H9 (cell line): ENCODE measurements at regions not wholly inside any gene's neighbourhood (a gene's known extent, or its start where the extent isn't known, plus 50 kb on each side); places are given as distances from the start of the nearest gene placed in this dataset.

ENCODE experiments used
- DNase-seq: peaks from one replicate; pipeline ENCODE4 v3.0.0-alpha.2; 2017
- H2AFZ ChIP-seq: one replicate; pipeline ENCODE4 v1.6.1; 2013; ENCODE audit warnings: mild to moderate bottlenecking, low read length, control low read depth, moderate library complexity
- H2AK5ac ChIP-seq: 2 replicates; pipeline ENCODE4 v1.6.1; 2013; ENCODE audit warnings: low read length, control low read depth, mixed read lengths; ENCODE audit not compliant: insufficient read length
- H2BK120ac ChIP-seq: one replicate; pipeline ENCODE4 v1.6.1; 2013; ENCODE audit warnings: low read depth, mild to moderate bottlenecking, low read length, control low read depth, inconsistent platforms; ENCODE audit not compliant: poor library complexity, severe bottlenecking
- H2BK12ac ChIP-seq: 2 replicates; pipeline ENCODE4 v1.6.1; 2013; ENCODE audit warnings: low read length, control low read depth, mixed read lengths, low read depth; ENCODE audit not compliant: insufficient read length
- H2BK15ac ChIP-seq: 2 replicates; pipeline ENCODE4 v1.6.1; 2013; ENCODE audit warnings: low read depth, low read length, control low read depth
- H2BK20ac ChIP-seq: one replicate; pipeline ENCODE4 v1.6.1; 2013; ENCODE audit warnings: low read depth, mild to moderate bottlenecking, low read length, control low read depth, inconsistent platforms; ENCODE audit not compliant: poor library complexity, severe bottlenecking
- H2BK5ac ChIP-seq: 2 replicates; pipeline ENCODE4 v1.6.1; 2013; ENCODE audit warnings: low read length, control low read depth, mixed read lengths; ENCODE audit not compliant: insufficient read length
- H3K14ac ChIP-seq: 2 replicates; pipeline ENCODE4 v1.6.1; 2013; ENCODE audit warnings: low read length, control low read depth; ENCODE audit not compliant: insufficient read depth
- H3K18ac ChIP-seq: 2 replicates; pipeline ENCODE4 v1.6.1; 2013; ENCODE audit warnings: low read depth, mild to moderate bottlenecking, mixed read lengths, low read length, control low read depth; ENCODE audit not compliant: insufficient read length
- H3K23ac ChIP-seq: 2 replicates; pipeline ENCODE4 v1.6.1; 2013; ENCODE audit warnings: low read length, control low read depth, mixed read lengths, low read depth; ENCODE audit not compliant: insufficient read length
- H3K23me2 ChIP-seq: 2 replicates; pipeline ENCODE4 v1.6.1; 2013; ENCODE audit warnings: low read depth, mild to moderate bottlenecking, mixed read lengths, low read length, control low read depth; ENCODE audit not compliant: insufficient read length, poor library complexity, severe bottlenecking
- H3K27ac ChIP-seq: 2 replicates; pipeline ENCODE4 v1.5.1; 2013; ENCODE audit warnings: low read length, control low read depth, mixed read lengths, low read depth; ENCODE audit not compliant: insufficient read length
- H3K27me3 ChIP-seq: 2 replicates; pipeline ENCODE4 v1.6.1; 2013; ENCODE audit warnings: low read length, control low read depth, inconsistent platforms; ENCODE audit not compliant: insufficient read depth
- H3K4ac ChIP-seq: 2 replicates; pipeline ENCODE4 v1.6.1; 2013; ENCODE audit warnings: low read depth, mild to moderate bottlenecking, control low read depth, inconsistent platforms, low read length, moderate library complexity
- H3K4me1 ChIP-seq: 2 replicates; pipeline ENCODE4 v1.6.1; 2013; ENCODE audit warnings: low read length, control low read depth, inconsistent platforms; ENCODE audit not compliant: insufficient read depth
- H3K4me2 ChIP-seq: 2 replicates; pipeline ENCODE4 v1.6.1; 2013; ENCODE audit warnings: low read length, control low read depth, mixed read lengths; ENCODE audit not compliant: insufficient read length, insufficient read depth
- H3K56ac ChIP-seq: 2 replicates; pipeline ENCODE4 v1.6.1; 2013; ENCODE audit warnings: low read depth, mild to moderate bottlenecking, mixed read lengths, low read length, control low read depth; ENCODE audit not compliant: insufficient read length
- H3K79me1 ChIP-seq: 2 replicates; pipeline ENCODE4 v1.6.1; 2013; ENCODE audit warnings: low read depth, mild to moderate bottlenecking, moderate library complexity, low read length, control low read depth, inconsistent platforms; ENCODE audit not compliant: insufficient read depth, poor library complexity, severe bottlenecking
- H3K79me2 ChIP-seq: 2 replicates; pipeline ENCODE4 v1.6.1; 2013; ENCODE audit warnings: low read length, control low read depth, inconsistent platforms; ENCODE audit not compliant: insufficient read depth
- H3K9ac ChIP-seq: 2 replicates; pipeline ENCODE4 v1.6.1; 2013; ENCODE audit warnings: low read length, control low read depth, mixed read lengths; ENCODE audit not compliant: insufficient read length; ENCODE audit errors: extremely low read depth
- H3K9me3 ChIP-seq: one replicate; pipeline ENCODE4 v1.6.1; 2013; ENCODE audit warnings: low read depth, low read length, inconsistent platforms; ENCODE audit not compliant: control insufficient read depth
- H3T11ph ChIP-seq: one replicate; pipeline ENCODE4 v1.6.1; 2013; ENCODE audit warnings: mild to moderate bottlenecking, low read length, control low read depth, inconsistent platforms
- H4K20me1 ChIP-seq: one replicate; pipeline ENCODE4 v1.6.1; 2013; ENCODE audit not compliant: control insufficient read depth, insufficient read length, insufficient read depth
- H4K5ac ChIP-seq: 2 replicates; pipeline ENCODE4 v1.6.1; 2013; ENCODE audit warnings: low read depth, mild to moderate bottlenecking, mixed read lengths, low read length, control low read depth; ENCODE audit not compliant: insufficient read length
- H4K8ac ChIP-seq: replicated peaks from 2 replicates; pipeline ENCODE4 v1.6.1; 2013; ENCODE audit warnings: low read length, control low read depth, mixed read lengths, low read depth; ENCODE audit not compliant: insufficient read length
- H4K91ac ChIP-seq: 2 replicates; pipeline ENCODE4 v1.6.1; 2013; ENCODE audit warnings: low read depth, mild to moderate bottlenecking, moderate library complexity, mixed read lengths, low read length, control low read depth; ENCODE audit not compliant: insufficient read length
- H3K27ac Mint-ChIP-seq, 3 experiments: 2 replicates in 2 of 3; 3 replicates in 1 of 3; pipeline ENCODE4 v1.8.0; 2020 to 2021; ENCODE audit warnings: mixed read lengths in 3 of 3, mild to moderate bottlenecking in 1 of 3, moderate library complexity in 1 of 3
- H3K27me3 Mint-ChIP-seq: 2 replicates; pipeline ENCODE4 v1.8.0; 2021; ENCODE audit warnings: low read depth, mild to moderate bottlenecking, moderate library complexity, mixed read lengths
- H3K36me3 Mint-ChIP-seq, 3 experiments: 2 replicates in 2 of 3; 3 replicates in 1 of 3; pipeline ENCODE4 v1.8.0; 2020 to 2021; ENCODE audit warnings: low read depth in 3 of 3, mixed read lengths in 3 of 3; ENCODE audit not compliant: insufficient read depth in 1 of 3
- H3K4me1 Mint-ChIP-seq, 2 experiments: 2 replicates each; pipeline ENCODE4 v1.8.0; 2020; ENCODE audit warnings: mixed read lengths in 2 of 2
- H3K4me3 Mint-ChIP-seq, 2 experiments: 2 replicates in 1 of 2; 3 replicates in 1 of 2; pipeline ENCODE4 v1.8.0; 2020 to 2021; ENCODE audit warnings: mild to moderate bottlenecking in 2 of 2, mixed read lengths in 2 of 2, moderate library complexity in 1 of 2
- H3K9me3 Mint-ChIP-seq, 2 experiments: 2 replicates in 1 of 2; 3 replicates in 1 of 2; pipeline ENCODE4 v1.8.0; 2020; ENCODE audit warnings: mild to moderate bottlenecking in 2 of 2, mixed read lengths in 2 of 2, moderate library complexity in 1 of 2
- CTCF ChIP-seq: fragments of 200-600 bp; sonication (generic); conservative IDR thresholded peaks from 3 replicates; pipeline ENCODE4 v1.8.0; 2021; ENCODE audit warnings: antibody characterized with exemption, mild to moderate bottlenecking
- WGBS: extraction: QIAGEN DNeasy Blood & Tissue Kit; methylation state at CpG from one replicate; pipeline ENCODE4 v1.1.7; 2013; ENCODE audit warnings: missing lambda C conversion rate, low lambda C conversion rate, mixed read lengths; ENCODE audit not compliant: insufficient read length; ENCODE audit errors: extremely low coverage; 5-methylcytosine and 5-hydroxymethylcytosine counted together

- Histone ChIP-seq H3K27me3 (no peaks in the 10 kb centered on the region), H3K27ac (no peak overlapping the region), H3K79me1 (no peaks in the 10 kb centered on the region), H3K9ac (no peak overlapping the region), H3K18ac (no peak overlapping the region), H3T11ph (no peak overlapping the region), H2BK5ac (no peak overlapping the region), H4K91ac (no peak overlapping the region), H3K14ac (no peak overlapping the region), H4K5ac (no peak overlapping the region), H2BK20ac (no peak overlapping the region), H3K4me1 (peaks cover 4% of the 10 kb centered on the region; the same call in 1 of the 2 replicates), H2BK12ac (no peak overlapping the region), H4K8ac (no peak overlapping the region), H2AFZ (no peak overlapping the region), H2AK5ac (no peak overlapping the region), H3K9me3 (no peaks in the 10 kb centered on the region), H2BK120ac (no peak overlapping the region), H3K4ac (no peak overlapping the region), H3K56ac (no peak overlapping the region), H4K20me1 (no peaks in the 10 kb centered on the region), H3K4me2 (no peak overlapping the region), H2BK15ac (no peak overlapping the region), H3K23me2 (no peaks in the 10 kb centered on the region), H3K79me2 (no peaks in the 10 kb centered on the region), H3K23ac (no peak overlapping the region)
- WGBS: no CpG with 5 or more reads among the region's 4 CpGs
- no peak overlapping the region for H3K27ac Mint-ChIP-seq
- no peak for TF ChIP-seq CTCF
- no peaks in the 10 kb centered on the region; the same call in none of the 2 replicates for H3K27me3 Mint-ChIP-seq
- no peak for DNase-seq
- H3K36me3 Mint-ChIP-seq: peaks cover 0 to 7% (median 5%) of the 10 kb centered on the region in 3 experiments; a peak in 3 of 7 replicates
- H3K4me3 Mint-ChIP-seq: no peak overlapping the region
- peaks cover 13 to 17% of the 10 kb centered on the region in 2 experiments for H3K4me1 Mint-ChIP-seq
- peaks cover 10 to 16% of the 10 kb centered on the region in 2 experiments; a peak in 4 of 5 replicates for H3K9me3 Mint-ChIP-seq
These were observed 88.5 kb upstream of the ETV3 start for GRCh38 chr1:157226739-157227138.
